Mesothelial cell of epicardium (in vitro differentiated cells): ENCODE measurements at regions not wholly inside any gene's neighbourhood (a gene's known extent, or its start where the extent isn't known, plus 50 kb on each side); places are given as distances from the start of the nearest gene placed in this dataset.
A peak's percentile ranks its signal among the peaks of the same experiment; 100 is the strongest.

Experiments used
- DNase-seq, 2 experiments: peaks; one replicate each; pipeline ENCODE4 v3.0.0; 2021; ENCODE audit warnings: low spot score in 2 of 2; ENCODE audit not compliant: unreplicated experiment in 2 of 2
- H3K27ac Mint-ChIP-seq: 2 replicates; pipeline ENCODE4 v1.8.0; 2021; ENCODE audit warnings: mixed read lengths
- H3K27me3 Mint-ChIP-seq: 2 replicates; pipeline ENCODE4 v1.8.0; 2021; ENCODE audit warnings: low read depth, mixed read lengths
- H3K36me3 Mint-ChIP-seq: 2 replicates; pipeline ENCODE4 v1.8.0; 2021; ENCODE audit warnings: mixed read lengths
- H3K4me1 Mint-ChIP-seq: 2 replicates; pipeline ENCODE4 v1.8.0; 2021; ENCODE audit warnings: mixed read lengths
- H3K4me3 Mint-ChIP-seq: 2 replicates; pipeline ENCODE4 v1.8.0; 2021; ENCODE audit warnings: mild to moderate bottlenecking, moderate library complexity, mixed read lengths
- H3K9me3 Mint-ChIP-seq: 2 replicates; pipeline ENCODE4 v1.8.0; 2021; ENCODE audit warnings: mixed read lengths
- CTCF ChIP-seq: fragments of 200-600 bp; sonication (generic); IDR thresholded peaks from one replicate; pipeline ENCODE4 v1.5.0; 2021; ENCODE audit warnings: antibody characterized with exemption; ENCODE audit not compliant: unreplicated experiment

DNA sequence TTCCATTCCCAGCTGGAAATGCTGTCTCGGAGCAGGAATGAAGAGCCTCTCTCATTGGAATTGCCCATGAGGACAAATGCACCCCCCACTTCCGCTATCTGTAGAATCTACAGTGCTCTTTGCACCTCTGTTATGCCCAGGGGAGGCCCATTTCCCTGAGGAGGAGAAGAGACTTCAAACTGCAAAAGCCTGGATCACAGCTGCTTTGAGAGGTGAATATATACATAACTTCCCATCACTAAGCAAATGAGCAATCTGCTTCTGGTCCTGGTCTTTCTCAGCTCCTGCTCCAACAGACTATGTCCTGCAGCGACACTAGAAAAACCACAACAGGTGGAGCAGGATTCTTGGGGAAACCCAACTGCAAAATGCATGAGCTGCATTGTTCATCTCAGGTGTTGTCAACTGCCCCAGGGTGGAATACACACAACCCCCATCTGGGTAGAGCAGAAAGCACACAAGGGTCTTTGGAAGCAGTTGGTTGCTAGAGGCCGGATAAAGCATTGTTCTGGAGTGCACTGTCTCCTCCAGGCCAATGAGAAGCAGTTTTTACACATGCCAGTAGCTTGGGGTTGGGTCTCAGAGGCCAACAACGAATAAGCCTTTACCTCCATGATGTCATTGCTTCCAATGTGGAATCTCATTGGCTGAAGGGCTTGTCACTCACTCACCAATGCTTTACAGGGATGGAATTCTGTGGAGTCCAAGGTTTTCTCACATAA is 67.7 kb upstream of the RAB4A start:
- DNase-seq, result peak; percentile 49 to 71
- Mint-ChIP-seq H3K36me3 (peaks cover 3% of the 10 kb centered on the region), H3K27me3 (no peaks in the 10 kb centered on the region), H3K4me3 (no peak overlapping the region), H3K4me1 (peaks cover 64% of the 10 kb centered on the region), H3K27ac (peak overlapping the region; percentile 59), H3K9me3 (no peaks in the 10 kb centered on the region)
- TF ChIP-seq CTCF, result no peak

GRCh38 chr1:229203991-229204632 is 66.8 kb upstream of the RAB4A start:
- H3K4me3 Mint-ChIP-seq, result no peak overlapping the region
- no peaks in the 10 kb centered on the region for H3K27me3 Mint-ChIP-seq
- H3K9me3 Mint-ChIP-seq, result no peaks in the 10 kb centered on the region
- DNase-seq, result no peak
- TF ChIP-seq CTCF, result no peak
- peak overlapping the region; percentile 86 for H3K27ac Mint-ChIP-seq
- peaks cover 3% of the 10 kb centered on the region for H3K36me3 Mint-ChIP-seq
- peaks cover 64% of the 10 kb centered on the region for H3K4me1 Mint-ChIP-seq

DNA sequence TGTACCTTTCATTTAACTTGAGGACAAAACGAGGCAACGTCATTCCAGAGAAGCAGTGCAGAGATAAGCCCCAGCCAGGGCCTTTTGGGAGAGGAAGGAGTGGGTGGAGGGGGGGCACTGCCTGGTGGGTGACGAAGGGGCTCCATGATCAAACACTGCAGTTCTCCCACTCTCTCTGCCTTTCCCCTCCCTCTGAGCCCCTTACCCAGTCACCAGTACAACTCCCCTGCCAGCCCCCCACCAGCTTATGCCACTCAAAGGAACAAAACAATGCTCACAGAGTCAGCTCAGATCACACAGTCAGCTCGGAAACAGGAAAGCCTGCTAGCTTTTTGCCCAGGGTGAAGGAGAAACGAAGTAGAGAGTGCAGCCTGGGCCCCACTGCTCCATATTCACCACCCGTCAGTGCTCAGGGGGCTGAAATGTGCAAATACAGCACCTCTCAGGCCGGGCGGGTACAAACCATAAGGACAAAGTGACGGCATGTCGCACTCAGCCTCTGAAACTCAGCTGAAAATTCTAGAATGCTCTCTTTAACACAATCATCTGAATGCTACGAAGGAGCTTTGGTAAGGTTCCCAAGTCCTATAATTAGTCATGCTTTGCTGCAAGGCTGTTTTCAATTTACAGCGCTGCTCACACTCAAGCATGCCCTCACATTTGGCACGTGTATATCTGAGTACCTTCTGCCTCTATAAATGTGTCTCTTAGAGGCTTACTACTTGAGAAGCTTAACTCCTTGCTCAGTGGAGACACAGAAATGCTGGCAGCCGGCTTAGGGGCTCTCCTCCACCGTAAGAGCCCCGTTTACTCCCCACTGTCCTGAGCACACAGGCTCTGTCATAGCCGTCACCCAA is 65.8 kb upstream of the RAB4A start:
- Mint-ChIP-seq H3K27me3 (no peaks in the 10 kb centered on the region), H3K9me3 (no peaks in the 10 kb centered on the region), H3K36me3 (peaks cover 3% of the 10 kb centered on the region), H3K4me3 (no peak overlapping the region), H3K27ac (peak overlapping the region; percentile 86), H3K4me1 (peaks cover 63% of the 10 kb centered on the region)
- no peak for DNase-seq
- no peak for TF ChIP-seq CTCF

GRCh38 chr1:229205854-229206253 is 65.1 kb upstream of the RAB4A start:
- no peak overlapping the region for H3K4me3 Mint-ChIP-seq
- peaks cover 3% of the 10 kb centered on the region for H3K36me3 Mint-ChIP-seq
- peak overlapping the region; percentile 52 for H3K27ac Mint-ChIP-seq
- H3K27me3 Mint-ChIP-seq, result no peaks in the 10 kb centered on the region
- peaks cover 59% of the 10 kb centered on the region for H3K4me1 Mint-ChIP-seq
- no peak for TF ChIP-seq CTCF
- no peaks in the 10 kb centered on the region for H3K9me3 Mint-ChIP-seq
- DNase-seq, result no peak

DNA sequence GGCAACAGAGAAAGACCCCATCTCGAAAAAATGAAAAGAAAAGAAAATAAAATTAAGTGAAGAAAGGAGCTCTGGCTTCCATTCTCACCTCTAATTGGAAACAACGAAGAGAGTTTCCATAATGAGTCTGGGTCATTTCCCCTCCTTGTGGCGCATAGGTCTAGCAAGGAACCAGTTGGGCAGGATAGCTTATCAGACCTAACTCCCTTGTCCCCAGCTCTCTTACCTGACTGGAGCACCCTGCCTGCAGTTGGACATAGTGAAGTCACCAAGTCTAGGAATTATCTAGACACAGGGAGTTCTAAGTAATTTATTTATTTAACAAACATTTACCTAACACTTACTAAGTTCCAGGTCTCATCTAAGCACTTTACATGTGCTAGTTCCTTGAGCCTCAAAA is 63.0 kb upstream of the RAB4A start:
- H3K27me3 Mint-ChIP-seq, result no peaks in the 10 kb centered on the region
- H3K36me3 Mint-ChIP-seq, result peaks cover 3% of the 10 kb centered on the region

More for the DNA sequence above, 63.0 kb upstream of the RAB4A start:
- H3K4me1 Mint-ChIP-seq, result peaks cover 52% of the 10 kb centered on the region
- H3K27ac Mint-ChIP-seq, result no peak overlapping the region
- TF ChIP-seq CTCF, result no peak
- H3K4me3 Mint-ChIP-seq, result no peak overlapping the region
- no peaks in the 10 kb centered on the region for H3K9me3 Mint-ChIP-seq
- DNase-seq, result no peak
